ENCODE measurements at regions not wholly inside any gene's neighbourhood (a gene's known extent, or its start where the extent isn't known, plus 50 kb on each side); places are given as distances from the start of the nearest gene placed in this dataset.

DNA sequence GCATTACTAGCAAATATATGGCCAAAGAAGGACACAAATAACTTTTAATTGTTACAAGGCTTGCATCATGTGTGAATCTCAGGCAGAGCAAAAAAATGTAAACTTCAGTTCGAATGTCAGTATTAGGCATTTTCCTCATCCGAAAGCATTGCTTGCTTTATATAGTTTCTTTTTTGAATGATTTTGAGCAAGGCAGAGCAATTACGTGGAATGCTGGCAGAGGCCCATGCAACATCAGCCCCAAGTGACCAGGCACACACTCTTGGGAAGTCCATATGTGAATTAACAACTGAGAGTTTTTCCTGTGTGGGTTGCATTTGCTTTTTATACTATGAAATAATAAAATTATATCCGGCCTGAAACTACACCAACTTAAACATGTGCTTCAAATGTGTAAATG, 274.8 kb downstream of the PTPRC start:
- Histone ChIP-seq H3K9me3 (replicated peaks; ENCODE audit: control insufficient read depth, insufficient read depth, low read length) (no peaks in the 10 kb centered on the region; the same call in 1 of the 3 replicates), H2AFZ (ENCODE audit: control insufficient read depth, low read depth, low read length) (no peak overlapping the region), H3K9ac (ENCODE audit: control insufficient read depth, insufficient read depth, low read length) (no peak overlapping the region), H3K27me3 (replicated peaks in 1 of 2; ENCODE audit: control insufficient read depth in 2 of 2, insufficient read depth in 2 of 2, low read length in 1 of 2) (no peaks in the 10 kb centered on the region), H3K36me3 (ENCODE audit: control insufficient read depth in 2 of 2, insufficient read depth in 2 of 2, low read length in 1 of 2) (no peaks in the 10 kb centered on the region), H4K20me1 (ENCODE audit: control insufficient read depth, insufficient read depth) (no peaks in the 10 kb centered on the region), H3K4me3 (no peak overlapping the region), H3K4me1 (ENCODE audit: control insufficient read depth, insufficient read depth, low read length) (no peaks in the 10 kb centered on the region), H3K4me2 (ENCODE audit: control insufficient read depth, insufficient read depth) (no peak overlapping the region), H3K27ac (ENCODE audit: control insufficient read depth, insufficient read depth) (no peak overlapping the region), H3K79me2 (ENCODE audit: control insufficient read depth, insufficient read depth, low read length) (no peaks in the 10 kb centered on the region)
- BruUV-seq (replicated peaks): no TSS peak
- in situ Hi-C loops (cut with MboI) (no loop called here), intact Hi-C loops (cut with micrococcal nuclease; ENCODE audit: unreplicated experiment) (no loop called here)
- ChIA-PET RAD21 (ENCODE audit: unreplicated experiment) (interaction anchor here (0.9 to 1.1 kb wide), 2 partner anchors 9 to 12 kb away, joined by 3 to 4 read pairs; no protein-coding TSS in a partner anchor), SMC1A (ENCODE audit: uncharacterized antibody, unreplicated experiment) (interaction anchor here (1.1 to 1.6 kb wide), 2 partner anchors 22 to 24 kb away, joined by 3 to 4 read pairs; no protein-coding TSS in a partner anchor), CTCF (interaction anchor here (1.8 kb wide), 1 partner anchor 330 kb away, joined by 6 read pairs; no protein-coding TSS in a partner anchor), POLR2A (no interaction called here)
- FAIRE-seq (no peak), DNase-seq (ENCODE audit: low read depth, low spot score) (no peak), ATAC-seq (no peak)
- TF ChIP-seq SRF (IDR thresholded peaks at IDR 0.05; ENCODE audit: low read depth in 2 of 2, low read length in 2 of 2) (no peak), TAF1 (IDR thresholded peaks at IDR 0.05; ENCODE audit: borderline replicate concordance, low read depth, low read length) (no peak), STAT3 (IDR thresholded peaks at IDR 0.05; ENCODE audit: low read depth, low read length) (no peak), NFIC (IDR thresholded peaks at IDR 0.05; ENCODE audit: low read depth, low read length) (no peak), RCOR1 (conservative IDR thresholded peaks at IDR 0.05; ENCODE audit: low read depth, low read length) (no peak), RELA (IDR thresholded peaks at IDR 0.05; ENCODE audit: borderline replicate concordance, partially characterized antibody) (no peak), HDAC6 (IDR thresholded peaks at IDR 0.05; ENCODE audit: unreplicated experiment) (no peak), NFYB (IDR thresholded peaks at IDR 0.05; ENCODE audit: insufficient read depth, low read depth, low read length) (no peak), KAT2A (conservative IDR thresholded peaks at IDR 0.05; ENCODE audit: control insufficient read depth, low read depth, low read length) (no peak)
- TF ChIP-seq, protein P1, sequence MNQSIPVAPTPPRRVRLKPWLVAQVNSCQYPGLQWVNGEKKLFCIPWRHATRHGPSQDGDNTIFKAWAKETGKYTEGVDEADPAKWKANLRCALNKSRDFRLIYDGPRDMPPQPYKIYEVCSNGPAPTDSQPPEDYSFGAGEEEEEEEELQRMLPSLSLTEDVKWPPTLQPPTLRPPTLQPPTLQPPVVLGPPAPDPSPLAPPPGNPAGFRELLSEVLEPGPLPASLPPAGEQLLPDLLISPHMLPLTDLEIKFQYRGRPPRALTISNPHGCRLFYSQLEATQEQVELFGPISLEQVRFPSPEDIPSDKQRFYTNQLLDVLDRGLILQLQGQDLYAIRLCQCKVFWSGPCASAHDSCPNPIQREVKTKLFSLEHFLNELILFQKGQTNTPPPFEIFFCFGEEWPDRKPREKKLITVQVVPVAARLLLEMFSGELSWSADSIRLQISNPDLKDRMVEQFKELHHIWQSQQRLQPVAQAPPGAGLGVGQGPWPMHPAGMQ (IDR thresholded peaks at IDR 0.05; ENCODE audit: borderline replicate concordance): no peak
- TF ChIP-seq, protein P2, sequence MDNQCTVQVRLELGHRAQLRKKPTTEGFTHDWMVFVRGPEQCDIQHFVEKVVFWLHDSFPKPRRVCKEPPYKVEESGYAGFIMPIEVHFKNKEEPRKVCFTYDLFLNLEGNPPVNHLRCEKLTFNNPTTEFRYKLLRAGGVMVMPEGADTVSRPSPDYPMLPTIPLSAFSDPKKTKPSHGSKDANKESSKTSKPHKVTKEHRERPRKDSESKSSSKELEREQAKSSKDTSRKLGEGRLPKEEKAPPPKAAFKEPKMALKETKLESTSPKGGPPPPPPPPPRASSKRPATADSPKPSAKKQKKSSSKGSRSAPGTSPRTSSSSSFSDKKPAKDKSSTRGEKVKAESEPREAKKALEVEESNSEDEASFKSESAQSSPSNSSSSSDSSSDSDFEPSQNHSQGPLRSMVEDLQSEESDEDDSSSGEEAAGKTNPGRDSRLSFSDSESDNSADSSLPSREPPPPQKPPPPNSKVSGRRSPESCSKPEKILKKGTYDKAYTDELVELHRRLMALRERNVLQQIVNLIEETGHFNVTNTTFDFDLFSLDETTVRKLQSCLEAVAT (IDR thresholded peaks at IDR 0.05): no peak
- 40% methylated on average over 4 of the region's 4 CpGs for WGBS (ENCODE audit: insufficient coverage, insufficient replicate concordance, low lambda C conversion rate, missing lambda C conversion rate)
